OCI-LY1 (cell line): ENCODE measurements at regions not wholly inside any gene's neighbourhood (a gene's known extent, or its start where the extent isn't known, plus 50 kb on each side); places are given as distances from the start of the nearest gene placed in this dataset.

Source experiments
- H2AFZ ChIP-seq: fragments of 200-600 bp; sonication (generic), shearing (Covaris generic); 2 replicates; pipeline ENCODE4 v1.6.0; 2014; ENCODE audit warnings: antibody characterized with exemption, mild to moderate bottlenecking, low read length
- H3F3A ChIP-seq: fragments of 200-600 bp; sonication (generic), shearing (Covaris generic); 2 replicates; pipeline ENCODE4 v1.6.0; 2014; ENCODE audit warnings: mild to moderate bottlenecking, antibody characterized with exemption, low read length, moderate library complexity; ENCODE audit not compliant: insufficient read depth
- H3K27ac ChIP-seq: fragments of 200-600 bp; sonication (generic); 2 replicates; pipeline ENCODE4 v1.5.1; 2014; ENCODE audit warnings: low read length, mixed run types, mild to moderate bottlenecking, low read depth; ENCODE audit not compliant: poor library complexity, severe bottlenecking
- H3K27me3 ChIP-seq: fragments of 200-600 bp; sonication (generic); 2 replicates; pipeline ENCODE4 v1.6.0; 2014; ENCODE audit warnings: antibody characterized with exemption, mild to moderate bottlenecking, low read length, moderate library complexity; ENCODE audit not compliant: insufficient read depth
- H3K36me3 ChIP-seq: fragments of 200-600 bp; sonication (generic); 2 replicates; pipeline ENCODE4 v1.6.1; 2014; ENCODE audit warnings: mild to moderate bottlenecking, antibody characterized with exemption, low read length, moderate library complexity, mixed read lengths; ENCODE audit not compliant: insufficient read depth
- H3K4me1 ChIP-seq: fragments of 200-600 bp; sonication (generic); 2 replicates; pipeline ENCODE4 v1.5.1; 2014; ENCODE audit warnings: mild to moderate bottlenecking, low read length, moderate library complexity; ENCODE audit not compliant: insufficient read depth, severe bottlenecking
- H3K4me2 ChIP-seq: fragments of 200-600 bp; sonication (generic), shearing (Covaris generic); 2 replicates; pipeline ENCODE4 v1.6.1; 2014; ENCODE audit warnings: low read length
- H3K4me3 ChIP-seq: fragments of 200-600 bp; sonication (generic); 2 replicates; pipeline ENCODE4 v1.5.1; 2014; ENCODE audit warnings: low read length, low read depth, mild to moderate bottlenecking, mixed read lengths; ENCODE audit not compliant: poor library complexity, severe bottlenecking
- H3K79me2 ChIP-seq: fragments of 200-600 bp; shearing (Covaris generic); 2 replicates; pipeline ENCODE4 v1.6.1; 2016; ENCODE audit warnings: mixed run types, low read length, mixed read lengths; ENCODE audit not compliant: insufficient read depth
- H3K9ac ChIP-seq: fragments of 200-600 bp; sonication (generic), shearing (Covaris generic); 2 replicates; pipeline ENCODE4 v1.6.1; 2014; ENCODE audit warnings: mild to moderate bottlenecking, low read length, mixed read lengths
- H3K9me2 ChIP-seq: fragments of 200-600 bp; sonication (generic), shearing (Covaris generic); 2 replicates; pipeline ENCODE4 v1.6.1; 2014; ENCODE audit warnings: low read depth, mild to moderate bottlenecking, low read length, mixed read lengths
- H3K9me3 ChIP-seq: fragments of 200-600 bp; shearing (Covaris generic); 2 replicates; pipeline ENCODE4 v1.6.1; 2014; ENCODE audit warnings: low read length, mixed read lengths
- H4K20me1 ChIP-seq: fragments of 200-600 bp; sonication (generic), shearing (Covaris generic); 2 replicates; pipeline ENCODE4 v1.6.0; 2016; ENCODE audit warnings: mild to moderate bottlenecking, low read length; ENCODE audit not compliant: insufficient read depth
- CTCF ChIP-seq: fragments of 200-600 bp; sonication (generic), shearing (Covaris generic); IDR thresholded peaks from 2 replicates; pipeline ENCODE4 v1.5.1; 2017; ENCODE audit warnings: mild to moderate bottlenecking, antibody characterized with exemption, low read length, moderate library complexity, mixed read lengths
- EZH2 ChIP-seq: fragments of 200-600 bp; sonication (generic), shearing (Covaris generic); IDR thresholded peaks from 2 replicates; pipeline ENCODE4 v1.8.0; 2017; ENCODE audit warnings: borderline replicate concordance, mixed run types, mild to moderate bottlenecking, antibody characterized with exemption, low read length, moderate library complexity, mixed read lengths

GRCh38 chr1:218048828-218049420 is 236.2 kb upstream of the RRP15 start:
- H3F3A ChIP-seq: no peaks in the 10 kb centered on the region
- H3K4me2 ChIP-seq: no peak overlapping the region
- no peak overlapping the region for H2AFZ ChIP-seq

GRCh38 chr1:218049641-218050040 is 235.5 kb upstream of the RRP15 start:
- Histone ChIP-seq H3K4me1 (no peaks in the 10 kb centered on the region), H3K9me2 (no peaks in the 10 kb centered on the region), H2AFZ (no peak overlapping the region), H3K27ac (no peak overlapping the region), H3K79me2 (no peaks in the 10 kb centered on the region), H3K9ac (no peak overlapping the region), H3F3A (no peaks in the 10 kb centered on the region), H3K4me2 (no peak overlapping the region), H3K27me3 (no peaks in the 10 kb centered on the region), H4K20me1 (no peaks in the 10 kb centered on the region), H3K36me3 (no peaks in the 10 kb centered on the region), H3K9me3 (no peaks in the 10 kb centered on the region), H3K4me3 (no peak overlapping the region)
- TF ChIP-seq CTCF (no peak), EZH2 (no peak)

More at GRCh38 chr1:218048828-218049420, 236.2 kb upstream of the RRP15 start:
- no peak overlapping the region for H3K9ac ChIP-seq
- H3K9me2 ChIP-seq: no peaks in the 10 kb centered on the region
- no peaks in the 10 kb centered on the region for H3K79me2 ChIP-seq
- no peaks in the 10 kb centered on the region for H4K20me1 ChIP-seq
- no peaks in the 10 kb centered on the region for H3K4me1 ChIP-seq
- no peak overlapping the region for H3K27ac ChIP-seq
- no peaks in the 10 kb centered on the region for H3K9me3 ChIP-seq
- H3K36me3 ChIP-seq: no peaks in the 10 kb centered on the region
- TF ChIP-seq EZH2 (no peak), CTCF (no peak)
- H3K4me3 ChIP-seq: no peak overlapping the region
- H3K27me3 ChIP-seq: no peaks in the 10 kb centered on the region

- TF ChIP-seq CTCF (no peak), EZH2 (no peak)
- H3K4me2 ChIP-seq: no peak overlapping the region
- H3K27me3 ChIP-seq: no peaks in the 10 kb centered on the region
- H4K20me1 ChIP-seq: no peaks in the 10 kb centered on the region
- H3K9ac ChIP-seq: no peak overlapping the region
- no peak overlapping the region for H3K4me3 ChIP-seq
- no peaks in the 10 kb centered on the region for H3K79me2 ChIP-seq
- no peaks in the 10 kb centered on the region for H3K4me1 ChIP-seq
- H3K9me2 ChIP-seq: no peaks in the 10 kb centered on the region
- H3K27ac ChIP-seq: no peak overlapping the region
- no peak overlapping the region for H2AFZ ChIP-seq
- H3F3A ChIP-seq: no peaks in the 10 kb centered on the region
- H3K9me3 ChIP-seq: no peaks in the 10 kb centered on the region
- no peaks in the 10 kb centered on the region for H3K36me3 ChIP-seq
These were observed 226.4 kb upstream of the RRP15 start for GRCh38 chr1:218058730-218059129.
